Brain pericyte (primary cell): ENCODE measurements at regions not wholly inside any gene's neighbourhood (a gene's known extent, or its start where the extent isn't known, plus 50 kb on each side); places are given as distances from the start of the nearest gene placed in this dataset.

Experiments
- DNase-seq: peaks from one replicate; pipeline ENCODE4 v3.0.0-alpha.2; 2012; ENCODE audit warnings: low read depth, low spot score

- no peak for DNase-seq
Observed at GRCh38 chr12:58139894-58140293, 198.5 kb downstream of the ATP23 start.

- DNase-seq = no peak
Observed at GRCh38 chr12:58140395-58140794, 199.0 kb downstream of the ATP23 start.

GRCh38 chr12:58142991-58143390 is 201.6 kb downstream of the ATP23 start:
- DNase-seq = no peak

GRCh38 chr12:58143498-58143995 is 202.2 kb downstream of the ATP23 start:
- no peak for DNase-seq

- DNase-seq = no peak
Observed at GRCh38 chr12:58148405-58148804, 207.0 kb downstream of the ATP23 start.

GRCh38 chr12:58148976-58149375 is 207.6 kb downstream of the ATP23 start:
- DNase-seq = no peak

GRCh38 chr12:58154359-58154758 is 213.0 kb downstream of the ATP23 start:
- DNase-seq = no peak

GRCh38 chr12:58156697-58157096 is 215.3 kb downstream of the ATP23 start:
- no peak for DNase-seq

- DNase-seq = no peak
Observed at GRCh38 chr12:58159941-58160340, 218.6 kb downstream of the ATP23 start.

- DNase-seq = no peak
Observed at GRCh38 chr12:58161773-58162172, 220.4 kb downstream of the ATP23 start.

GRCh38 chr12:58163021-58163420 is 221.7 kb downstream of the ATP23 start:
- DNase-seq = no peak

- no peak for DNase-seq
Observed at GRCh38 chr12:58166643-58167042, 225.3 kb downstream of the ATP23 start.

GRCh38 chr12:58167622-58168021 is 226.3 kb downstream of the ATP23 start:
- no peak for DNase-seq

GRCh38 chr12:58169826-58170225 is 228.5 kb downstream of the ATP23 start:
- DNase-seq = no peak

- no peak for DNase-seq
Observed at GRCh38 chr12:58171914-58172313, 230.5 kb downstream of the ATP23 start.

- no peak for DNase-seq
Observed at GRCh38 chr12:58172433-58173073, 231.2 kb downstream of the ATP23 start.

GRCh38 chr12:58174316-58174715 is 232.9 kb downstream of the ATP23 start:
- DNase-seq = no peak

GRCh38 chr12:58176296-58176869 is 235.0 kb downstream of the ATP23 start:
- DNase-seq = no peak

- DNase-seq = no peak
Observed at GRCh38 chr12:58177366-58177765, 236.0 kb downstream of the ATP23 start.

- no peak for DNase-seq
Observed at GRCh38 chr12:58184212-58184611, 242.8 kb downstream of the ATP23 start.

GRCh38 chr12:58186401-58186800 is 245.0 kb downstream of the ATP23 start:
- DNase-seq = no peak

GRCh38 chr12:58186914-58187313 is 245.5 kb downstream of the ATP23 start:
- no peak for DNase-seq

GRCh38 chr12:58189030-58189429 is 247.7 kb downstream of the ATP23 start:
- DNase-seq = no peak

GRCh38 chr12:58189893-58190292 is 248.5 kb downstream of the ATP23 start:
- no peak for DNase-seq
